GM21367 (cell line): ENCODE measurements at regions not wholly inside any gene's neighbourhood (a gene's known extent, or its start where the extent isn't known, plus 50 kb on each side); places are given as distances from the start of the nearest gene placed in this dataset.

Experiments
- ATAC-seq: cut with Tn5 transposase; IDR thresholded peaks from one replicate; pipeline ENCODE4 v1.9.1; 2021; ENCODE audit not compliant: unreplicated experiment

GRCh38 chr6:26214803-26215584, 127.8 kb downstream of the HFE start:
- ATAC-seq = no peak

GRCh38 chr6:26215585-26216358, 128.5 kb downstream of the HFE start:
- ATAC-seq = no peak

GRCh38 chr6:26216359-26216885, 129.2 kb downstream of the HFE start:
- ATAC-seq = peak; percentile 66

GRCh38 chr6:26216886-26217713, 129.9 kb downstream of the HFE start:
- ATAC-seq = peak; percentile 32

GRCh38 chr6:26217714-26218075, 130.5 kb downstream of the HFE start:
- no peak for ATAC-seq

- ATAC-seq = no peak
Observed at GRCh38 chr6:26218824-26219223, 131.6 kb downstream of the HFE start.

- ATAC-seq = no peak
Observed at GRCh38 chr6:26220145-26220970, 133.1 kb downstream of the HFE start.

GRCh38 chr6:26221186-26221585, 134.0 kb downstream of the HFE start:
- no peak for ATAC-seq

GRCh38 chr6:26222571-26222970, 135.3 kb downstream of the HFE start:
- ATAC-seq = no peak

GRCh38 chr6:26223228-26223627, 136.0 kb downstream of the HFE start:
- peak; percentile 7 for ATAC-seq

- ATAC-seq = peak; percentile 53
Observed at GRCh38 chr6:26223650-26224546, 136.7 kb downstream of the HFE start.

GRCh38 chr6:26224547-26224912, 137.3 kb downstream of the HFE start:
- no peak for ATAC-seq

GRCh38 chr6:26224940-26225847, 138.0 kb downstream of the HFE start:
- ATAC-seq = no peak

GRCh38 chr6:26225848-26226578, 138.8 kb downstream of the HFE start:
- ATAC-seq = no peak

GRCh38 chr6:26226579-26226967, 138.4 kb upstream of the BTN3A2 start:
- no peak for ATAC-seq

- no peak for ATAC-seq
Observed at GRCh38 chr6:26230351-26230750, 134.6 kb upstream of the BTN3A2 start.

- no peak for ATAC-seq
Observed at GRCh38 chr6:26231006-26231587, 133.9 kb upstream of the BTN3A2 start.
